ENCODE measurements at regions not wholly inside any gene's neighbourhood (a gene's known extent, or its start where the extent isn't known, plus 50 kb on each side); places are given as distances from the start of the nearest gene placed in this dataset.

DNA sequence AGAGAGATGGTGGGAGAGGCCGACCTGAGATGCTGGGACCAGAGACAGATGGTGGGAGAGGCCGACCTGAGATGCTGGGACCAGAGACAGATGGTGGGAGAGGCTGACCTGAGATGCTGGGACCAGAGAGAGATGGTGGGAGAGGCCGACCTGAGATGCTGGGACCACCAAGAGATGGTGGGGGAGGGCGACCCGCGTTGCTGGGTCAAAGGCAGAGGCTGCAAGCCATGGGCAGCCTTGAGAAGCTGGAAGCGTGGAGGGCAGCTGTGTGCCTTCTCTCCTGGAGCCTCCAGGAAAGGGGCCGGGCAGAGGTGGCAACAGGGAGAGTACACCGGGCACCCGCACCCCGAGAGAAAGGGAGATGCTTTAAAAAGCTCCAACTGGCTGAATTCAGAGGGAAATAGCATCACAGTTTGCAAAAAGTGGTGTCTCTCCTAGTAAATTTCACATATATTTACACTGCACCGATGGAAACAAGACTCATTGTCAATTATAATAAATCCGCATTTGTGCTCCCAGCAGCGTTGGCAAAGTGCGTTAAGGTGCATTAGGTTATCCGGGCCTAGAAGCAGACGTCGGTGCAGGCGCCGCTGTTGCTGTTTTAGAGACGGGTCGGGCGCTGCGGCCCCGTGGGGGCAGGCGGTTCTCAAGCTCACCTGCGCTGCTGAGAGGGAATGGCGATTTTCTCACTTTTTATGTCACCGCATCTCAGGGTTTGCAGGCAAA is 132.4 kb downstream of the DLL1 start:
- Histone ChIP-seq H3K27ac (ENCODE audit: low read depth in 1 of 3, low read length in 2 of 3) (no peak overlapping the region), H3K4me3 (ENCODE audit: low read depth in 1 of 3, low read length in 3 of 3) (no peak overlapping the region), H3K36me3 (ENCODE audit: control insufficient read depth in 3 of 3, insufficient read depth in 2 of 3, low read depth in 1 of 3, low read length in 3 of 3) (no peaks in the 10 kb centered on the region), H3K27me3 (ENCODE audit: control insufficient read depth in 3 of 3, insufficient read depth in 3 of 3, low read length in 3 of 3) (no peaks in the 10 kb centered on the region), H3K9me3 (ENCODE audit: control insufficient read depth in 2 of 2, insufficient read depth in 1 of 2, low read depth in 1 of 2, low read length in 1 of 2) (peaks cover 0 to 2% of the 10 kb centered on the region in 2 donors), H3K4me1 (ENCODE audit: control insufficient read depth in 3 of 3, insufficient read depth in 2 of 3, low read depth in 1 of 3, low read length in 2 of 3) (no peaks in the 10 kb centered on the region)
- no peak for DNase-seq
- no peak for FAIRE-seq
- 84 to 90% (median 85%) methylated on average over 28 to 29 of the region's 29 CpGs for WGBS, 3 donors

DNA sequence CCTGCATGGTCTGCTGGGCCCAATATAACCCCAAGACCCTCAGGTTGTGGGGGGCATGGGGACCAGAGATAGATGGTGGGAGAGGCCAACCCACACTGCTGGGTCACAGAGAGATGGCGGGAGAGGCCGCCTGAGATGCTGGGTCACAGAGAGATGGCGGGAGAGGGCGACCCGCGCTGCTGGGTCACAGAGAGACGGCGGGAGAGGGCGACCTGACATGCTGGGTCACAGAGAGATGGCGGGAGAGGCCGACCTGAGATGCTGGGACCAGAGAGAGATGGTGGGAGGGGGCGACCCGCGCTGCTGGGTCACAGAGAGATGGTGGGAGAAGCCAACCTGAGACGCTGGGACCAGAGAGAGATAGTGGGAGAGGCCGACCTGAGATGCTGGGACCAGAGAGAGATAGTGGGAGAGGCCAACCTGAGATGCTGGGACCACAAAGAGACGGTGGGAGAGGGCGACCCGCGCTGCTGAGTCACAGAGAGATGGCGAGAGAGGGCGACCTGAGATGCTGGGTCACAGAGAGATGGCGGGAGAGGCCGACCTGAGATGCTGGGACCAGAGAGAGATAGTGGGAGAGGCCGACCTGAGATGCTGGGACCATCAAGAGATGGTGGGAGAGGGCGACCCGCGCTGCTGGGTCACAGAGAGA is 133.2 kb downstream of the DLL1 start:
- Histone ChIP-seq H3K4me3 (ENCODE audit: low read depth in 1 of 3, low read length in 3 of 3) (no peak overlapping the region), H3K27me3 (ENCODE audit: control insufficient read depth in 3 of 3, insufficient read depth in 3 of 3, low read length in 3 of 3) (no peaks in the 10 kb centered on the region), H3K4me1 (ENCODE audit: control insufficient read depth in 3 of 3, insufficient read depth in 2 of 3, low read depth in 1 of 3, low read length in 2 of 3) (peaks cover 0 to under 1% (median 0%) of the 10 kb centered on the region in 3 donors), H3K36me3 (ENCODE audit: control insufficient read depth in 3 of 3, insufficient read depth in 2 of 3, low read depth in 1 of 3, low read length in 3 of 3) (no peaks in the 10 kb centered on the region), H3K9me3 (ENCODE audit: control insufficient read depth in 2 of 2, insufficient read depth in 1 of 2, low read depth in 1 of 2, low read length in 1 of 2) (peaks cover 0 to 2% of the 10 kb centered on the region in 2 donors), H3K27ac (ENCODE audit: low read depth in 1 of 3, low read length in 2 of 3) (no peak overlapping the region)
- WGBS, 3 donors: 80 to 94% (median 88%) methylated on average over 28 of the region's 28 CpGs
- no peak for DNase-seq
- FAIRE-seq: no peak

DNA sequence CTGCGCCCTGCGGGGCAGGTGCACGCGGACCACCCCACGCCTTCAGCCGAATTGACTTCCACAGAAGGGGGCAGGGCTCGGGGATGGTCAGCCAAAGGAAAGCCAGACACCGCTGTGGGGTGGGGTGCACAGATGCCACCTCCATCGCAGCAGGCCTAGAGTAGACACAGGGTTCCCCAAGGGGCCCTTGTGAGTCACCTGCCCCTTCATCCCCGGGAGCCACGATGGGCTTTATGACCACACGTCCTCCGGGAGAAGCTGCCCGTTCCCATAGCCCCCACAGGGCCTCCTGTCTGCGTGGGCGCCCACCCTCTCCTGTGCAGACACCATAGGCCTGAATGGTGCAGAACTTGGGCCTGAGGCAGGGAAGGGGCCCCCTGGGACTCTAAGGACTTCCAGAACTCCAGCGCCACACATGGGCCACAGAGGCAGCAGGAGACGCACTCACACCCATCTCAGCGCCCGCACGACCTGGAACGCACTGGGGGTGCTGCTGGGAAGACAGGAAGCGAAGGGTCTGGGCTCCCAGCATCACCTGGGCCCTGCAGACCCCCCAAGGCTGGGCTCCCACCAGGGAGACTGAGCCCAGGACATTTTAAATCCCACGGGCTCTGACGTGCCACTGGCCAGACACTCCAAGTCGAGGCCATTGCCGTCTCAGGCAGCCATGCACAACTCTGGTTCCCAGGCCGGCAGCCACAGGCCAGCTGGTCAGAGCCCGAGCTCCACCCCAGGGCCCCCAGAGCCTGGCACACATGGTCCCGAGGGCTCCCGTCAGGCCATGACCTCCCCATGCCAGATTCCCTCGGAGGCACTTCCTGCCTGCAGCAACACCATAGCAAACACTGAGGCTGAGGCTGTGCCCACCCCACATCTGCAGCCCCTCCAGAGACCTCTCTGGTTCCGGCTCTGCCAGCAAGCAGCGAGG is 134.2 kb downstream of the DLL1 start:
- DNase-seq: no peak
- no peaks in the 10 kb centered on the region for H3K36me3 ChIP-seq (ENCODE audit: control insufficient read depth in 3 of 3, insufficient read depth in 2 of 3, low read depth in 1 of 3, low read length in 3 of 3)
- no peak for FAIRE-seq

DNA sequence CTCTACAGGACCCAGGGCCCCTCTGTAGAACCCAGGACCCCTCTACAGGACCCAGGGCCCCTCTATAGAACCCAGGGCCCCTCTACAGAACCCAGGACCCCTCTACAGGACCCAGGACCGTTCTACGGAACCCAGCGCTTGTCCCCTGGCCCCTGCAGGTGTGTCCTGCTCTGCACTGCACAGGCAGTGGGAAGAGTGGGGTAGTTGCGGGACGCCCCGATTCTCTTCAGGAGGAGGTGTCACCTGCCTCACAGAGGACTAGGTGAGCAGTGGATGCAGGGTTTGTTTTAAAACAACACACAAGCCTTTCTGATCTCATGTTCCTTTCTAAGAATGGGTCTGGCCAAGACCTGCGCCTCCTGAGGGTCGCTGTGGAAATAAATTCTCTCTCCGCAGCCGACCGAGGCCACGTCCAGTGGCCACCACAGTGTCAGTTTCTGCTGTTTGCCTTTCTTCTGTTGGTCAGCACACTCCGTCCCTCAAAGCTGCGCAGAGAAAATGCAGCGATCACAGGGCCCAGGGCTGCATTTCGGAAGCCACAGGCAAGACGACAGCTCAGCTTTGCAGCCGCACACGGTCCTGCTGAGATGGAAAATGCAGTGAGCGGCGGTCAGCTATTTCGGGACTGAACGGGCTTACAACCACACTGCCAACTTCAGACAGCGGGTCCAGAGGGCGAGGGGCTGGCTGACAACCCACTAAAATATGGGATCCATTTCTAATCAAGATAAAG is 135.2 kb downstream of the DLL1 start:
- DNase-seq (no peak), FAIRE-seq (no peak)
- WGBS, 3 donors: 91 to 94% (median 93%) methylated on average over 25 of the region's 25 CpGs

More for the DNA sequence above, 134.2 kb downstream of the DLL1 start:
- WGBS, 3 donors: 80 to 90% (median 89%) methylated on average over 29 to 34 of the region's 34 CpGs
- Histone ChIP-seq H3K27me3 (ENCODE audit: control insufficient read depth in 3 of 3, insufficient read depth in 3 of 3, low read length in 3 of 3) (no peaks in the 10 kb centered on the region), H3K4me1 (ENCODE audit: control insufficient read depth in 3 of 3, insufficient read depth in 2 of 3, low read depth in 1 of 3, low read length in 2 of 3) (peaks cover 0 to 5% (median 0%) of the 10 kb centered on the region in 3 donors), H3K4me3 (ENCODE audit: low read depth in 1 of 3, low read length in 3 of 3) (no peak overlapping the region), H3K9me3 (ENCODE audit: control insufficient read depth in 2 of 2, insufficient read depth in 1 of 2, low read depth in 1 of 2, low read length in 1 of 2) (peaks cover 0 to 2% of the 10 kb centered on the region in 2 donors), H3K27ac (ENCODE audit: low read depth in 1 of 3, low read length in 2 of 3) (no peak overlapping the region)

DNA sequence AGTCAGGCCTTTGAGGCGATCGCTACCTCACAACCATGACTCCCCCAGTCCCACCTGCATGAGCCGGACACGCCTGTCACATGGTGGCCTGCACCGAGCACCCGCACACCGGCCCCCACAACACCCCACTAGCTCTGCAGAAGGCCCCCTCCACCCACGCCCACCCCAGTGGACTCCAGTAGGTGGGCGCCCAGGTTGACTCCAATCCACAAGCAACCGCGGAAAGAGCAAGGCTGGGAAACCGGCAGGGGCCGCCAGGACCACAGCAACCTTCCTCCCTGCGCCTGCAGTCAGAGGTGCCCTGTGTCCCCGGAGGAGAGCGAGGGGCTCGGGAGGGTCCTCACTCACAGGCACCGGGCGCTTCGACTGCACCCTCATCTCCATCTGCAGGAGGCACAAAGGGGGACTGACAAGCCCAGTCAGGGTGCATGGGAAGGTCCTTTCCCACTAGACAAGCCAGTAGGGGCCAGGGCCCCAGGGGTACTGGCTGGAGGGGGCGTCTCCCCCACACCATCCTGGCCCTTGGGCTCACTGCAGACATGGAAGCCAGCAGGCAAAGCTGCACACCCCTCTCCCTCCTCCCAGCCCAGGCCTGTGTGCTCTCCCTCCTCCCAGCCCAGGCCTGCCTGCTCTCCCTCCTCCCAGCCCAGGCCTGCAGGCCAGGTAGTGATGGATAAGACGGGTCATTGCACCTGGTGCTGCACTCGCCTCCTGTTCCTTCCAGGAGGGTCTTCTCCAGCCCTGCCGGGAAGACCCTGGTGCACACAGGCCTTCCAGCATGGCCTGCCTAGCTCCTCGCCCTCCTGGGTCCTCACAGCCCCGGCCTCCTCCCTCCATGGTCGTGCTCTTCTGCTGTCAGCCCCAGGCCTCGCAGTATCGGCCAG is 137.2 kb downstream of the DLL1 start:
- no peak for FAIRE-seq
- DNase-seq: no peak
- WGBS, 3 donors: 81 to 90% (median 84%) methylated on average over 26 to 29 of the region's 29 CpGs

More for the DNA sequence above, 135.2 kb downstream of the DLL1 start:
- no peak overlapping the region for H3K4me3 ChIP-seq (ENCODE audit: low read depth in 1 of 3, low read length in 3 of 3)
- peaks cover 0 to 3% (median 0%) of the 10 kb centered on the region in 3 donors for H3K27me3 ChIP-seq (ENCODE audit: control insufficient read depth in 3 of 3, insufficient read depth in 3 of 3, low read length in 3 of 3)
- peaks cover 0 to 2% of the 10 kb centered on the region in 2 donors for H3K9me3 ChIP-seq (ENCODE audit: control insufficient read depth in 2 of 2, insufficient read depth in 1 of 2, low read depth in 1 of 2, low read length in 1 of 2)
- H3K36me3 ChIP-seq (ENCODE audit: control insufficient read depth in 3 of 3, insufficient read depth in 2 of 3, low read depth in 1 of 3, low read length in 3 of 3): no peaks in the 10 kb centered on the region
- H3K27ac ChIP-seq (ENCODE audit: low read depth in 1 of 3, low read length in 2 of 3): no peak overlapping the region
- H3K4me1 ChIP-seq (ENCODE audit: control insufficient read depth in 3 of 3, insufficient read depth in 2 of 3, low read depth in 1 of 3, low read length in 2 of 3): peaks cover 0 to 5% (median 0%) of the 10 kb centered on the region in 3 donors

DNA sequence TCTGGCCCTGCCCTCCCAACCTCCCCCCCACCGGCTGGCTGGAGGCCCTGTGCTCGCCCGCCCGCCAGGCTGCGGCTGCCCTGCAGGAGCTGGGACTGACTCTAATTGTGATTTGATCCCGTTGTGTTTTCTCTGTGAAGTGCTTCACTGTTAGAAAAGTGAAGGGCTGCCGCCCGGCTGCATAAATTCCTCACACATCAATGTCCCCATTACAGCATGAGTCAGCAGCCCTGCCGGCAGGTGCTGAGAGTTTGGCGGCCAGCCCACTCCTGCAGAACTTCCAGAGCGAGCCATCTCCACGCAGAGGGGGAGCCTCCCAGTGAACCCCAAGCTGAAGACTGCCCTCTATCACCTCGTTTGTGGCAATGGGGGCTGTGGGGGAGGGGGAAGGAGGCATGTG is 137.9 kb downstream of the DLL1 start:
- H3K9me3 ChIP-seq (ENCODE audit: control insufficient read depth in 2 of 2, insufficient read depth in 1 of 2, low read depth in 1 of 2, low read length in 1 of 2): no peaks in the 10 kb centered on the region

More for the DNA sequence above, 137.2 kb downstream of the DLL1 start:
- Histone ChIP-seq H3K4me1 (ENCODE audit: control insufficient read depth in 3 of 3, insufficient read depth in 2 of 3, low read depth in 1 of 3, low read length in 2 of 3) (peaks cover 0 to 5% (median 0%) of the 10 kb centered on the region in 3 donors), H3K9me3 (ENCODE audit: control insufficient read depth in 2 of 2, insufficient read depth in 1 of 2, low read depth in 1 of 2, low read length in 1 of 2) (no peaks in the 10 kb centered on the region), H3K36me3 (ENCODE audit: control insufficient read depth in 3 of 3, insufficient read depth in 2 of 3, low read depth in 1 of 3, low read length in 3 of 3) (no peaks in the 10 kb centered on the region), H3K4me3 (ENCODE audit: low read depth in 1 of 3, low read length in 3 of 3) (no peak overlapping the region), H3K27ac (ENCODE audit: low read depth in 1 of 3, low read length in 2 of 3) (no peak overlapping the region), H3K27me3 (ENCODE audit: control insufficient read depth in 3 of 3, insufficient read depth in 3 of 3, low read length in 3 of 3) (peaks cover 0 to 3% (median 0%) of the 10 kb centered on the region in 3 donors)

DNA sequence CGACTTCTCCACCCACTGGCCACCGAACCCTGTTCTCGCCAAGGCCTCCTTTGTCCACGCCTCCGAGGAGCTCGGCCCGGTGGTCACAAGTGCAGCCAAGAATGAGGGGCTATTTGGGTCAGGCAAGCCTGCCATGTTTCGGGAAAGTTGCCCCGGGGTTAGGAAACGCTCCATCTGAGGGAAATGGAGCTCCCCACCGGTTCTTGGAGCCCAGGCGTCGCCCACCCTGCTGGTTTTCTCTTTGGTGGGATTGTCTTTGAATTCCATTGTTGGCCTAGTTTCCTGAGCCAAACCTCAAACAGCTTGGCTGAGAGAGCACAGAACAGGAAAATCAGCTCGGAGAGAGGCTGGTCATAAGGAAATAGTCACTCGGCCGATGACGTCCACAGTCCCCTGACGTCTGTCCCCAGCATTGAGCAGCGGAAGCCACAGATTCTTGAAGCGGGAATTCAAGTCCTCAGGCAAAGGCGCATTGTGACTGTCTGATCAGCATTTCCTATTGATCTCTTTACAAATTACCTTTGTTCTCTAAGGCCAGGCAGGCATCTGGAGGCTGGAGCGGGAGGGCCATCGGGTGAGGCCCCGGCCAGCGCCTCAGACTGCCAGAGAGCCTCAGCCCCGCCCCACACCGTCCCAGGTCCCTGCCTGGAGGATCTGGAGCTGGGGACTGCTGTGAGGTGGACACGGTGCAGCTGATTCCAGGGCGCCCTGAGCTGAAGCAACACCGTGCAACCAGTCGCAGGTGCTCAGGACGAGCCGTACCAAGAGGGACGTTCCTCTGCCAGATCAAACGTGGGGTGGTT is 138.6 kb downstream of the DLL1 start:
- WGBS, 3 donors: 40 to 51% (median 50%) methylated on average over 35 of the region's 35 CpGs
- FAIRE-seq: no peak
- Histone ChIP-seq H3K27ac (ENCODE audit: low read depth in 1 of 3, low read length in 2 of 3) (peak overlapping the region in 1 of 3 donors; percentile 71), H3K4me3 (ENCODE audit: low read depth in 1 of 3, low read length in 3 of 3) (no peak overlapping the region), H3K27me3 (ENCODE audit: control insufficient read depth in 3 of 3, insufficient read depth in 3 of 3, low read length in 3 of 3) (peaks cover 0 to 3% (median 0%) of the 10 kb centered on the region in 3 donors), H3K36me3 (ENCODE audit: control insufficient read depth in 3 of 3, insufficient read depth in 2 of 3, low read depth in 1 of 3, low read length in 3 of 3) (no peaks in the 10 kb centered on the region), H3K4me1 (ENCODE audit: control insufficient read depth in 3 of 3, insufficient read depth in 2 of 3, low read depth in 1 of 3, low read length in 2 of 3) (peaks cover 0 to 5% (median 0%) of the 10 kb centered on the region in 3 donors), H3K9me3 (ENCODE audit: control insufficient read depth in 2 of 2, insufficient read depth in 1 of 2, low read depth in 1 of 2, low read length in 1 of 2) (no peaks in the 10 kb centered on the region)
- DNase-seq: peak; percentile 23 to 30

More for the DNA sequence above, 137.9 kb downstream of the DLL1 start:
- WGBS, 3 donors: 2 to 27% (median 23%) methylated on average over 12 to 13 of the region's 13 CpGs
- Histone ChIP-seq H3K27me3 (ENCODE audit: control insufficient read depth in 3 of 3, insufficient read depth in 3 of 3, low read length in 3 of 3) (peaks cover 0 to 3% (median 0%) of the 10 kb centered on the region in 3 donors), H3K36me3 (ENCODE audit: control insufficient read depth in 3 of 3, insufficient read depth in 2 of 3, low read depth in 1 of 3, low read length in 3 of 3) (no peaks in the 10 kb centered on the region), H3K27ac (ENCODE audit: low read depth in 1 of 3, low read length in 2 of 3) (peak overlapping the region in 1 of 3 donors; percentile 66), H3K4me1 (ENCODE audit: control insufficient read depth in 3 of 3, insufficient read depth in 2 of 3, low read depth in 1 of 3, low read length in 2 of 3) (peaks cover 0 to 5% (median 0%) of the 10 kb centered on the region in 3 donors), H3K4me3 (ENCODE audit: low read depth in 1 of 3, low read length in 3 of 3) (no peak overlapping the region)
- DNase-seq (peak; percentile 28 to 42), FAIRE-seq (no peak)

Data from small intestine (tissue), 7 donors.